Skeletal muscle tissue (tissue), 3 donors: ENCODE measurements at regions not wholly inside any gene's neighbourhood (a gene's known extent, or its start where the extent isn't known, plus 50 kb on each side); places are given as distances from the start of the nearest gene placed in this dataset.

Experiments
- H3K27ac ChIP-seq: one replicate; pipeline ENCODE4 v1.7.0; 2013; ENCODE audit warnings: mild to moderate bottlenecking, low read depth, low read length, inconsistent platforms
- H3K27me3 ChIP-seq, 3 donors: one replicate each; pipeline ENCODE4 v1.7.0; 2013; ENCODE audit warnings: low read length in 3 of 3; ENCODE audit not compliant: control insufficient read depth in 3 of 3, insufficient read depth in 3 of 3
- H3K36me3 ChIP-seq, 3 donors: one replicate each; pipeline ENCODE4 v1.7.0; 2013; ENCODE audit warnings: low read length in 3 of 3; ENCODE audit not compliant: control insufficient read depth in 3 of 3, insufficient read depth in 3 of 3
- H3K4me1 ChIP-seq, 3 donors: one replicate each; pipeline ENCODE4 v1.7.0; 2013; ENCODE audit warnings: low read length in 3 of 3, mild to moderate bottlenecking in 3 of 3; ENCODE audit not compliant: control insufficient read depth in 3 of 3, insufficient read depth in 3 of 3
- H3K4me3 ChIP-seq, 3 donors: one replicate each; pipeline ENCODE4 v1.7.0; 2013; ENCODE audit warnings: low read length in 3 of 3
- H3K9ac ChIP-seq, 3 donors: one replicate each; pipeline ENCODE4 v1.7.0; 2013; ENCODE audit warnings: low read length in 3 of 3, mild to moderate bottlenecking in 3 of 3, moderate library complexity in 2 of 3, low read depth in 1 of 3
- H3K9me3 ChIP-seq, 3 donors: one replicate each; pipeline ENCODE4 v1.7.0; 2013; ENCODE audit warnings: low read length in 3 of 3; ENCODE audit not compliant: control insufficient read depth in 3 of 3
- donor health status: Osteomylitis.

GRCh38 chr11:38100836-38101462 is 1502.9 kb upstream of the RAG2 start:
- Histone ChIP-seq H3K4me1 (no peaks in the 10 kb centered on the region), H3K4me3 (no peak overlapping the region), H3K36me3 (no peaks in the 10 kb centered on the region), H3K27me3 (no peaks in the 10 kb centered on the region), H3K9ac (no peak overlapping the region), H3K9me3 (no peaks in the 10 kb centered on the region), H3K27ac (no peak overlapping the region)

- no peak overlapping the region for H3K27ac ChIP-seq
- H3K9me3 ChIP-seq, result peaks cover 0 to 3% (median 0%) of the 10 kb centered on the region in 3 donors
- H3K4me1 ChIP-seq, result no peaks in the 10 kb centered on the region
- H3K4me3 ChIP-seq, result no peak overlapping the region
- H3K9ac ChIP-seq, result no peak overlapping the region
- no peaks in the 10 kb centered on the region for H3K36me3 ChIP-seq
- no peaks in the 10 kb centered on the region for H3K27me3 ChIP-seq
Measured at GRCh38 chr11:38095268-38095667, 1497.2 kb upstream of the RAG2 start.

GRCh38 chr11:38089726-38090125 is 1491.7 kb upstream of the RAG2 start:
- no peaks in the 10 kb centered on the region for H3K4me1 ChIP-seq
- H3K9me3 ChIP-seq, result peaks cover 0 to 3% (median 0%) of the 10 kb centered on the region in 3 donors
- no peak overlapping the region for H3K9ac ChIP-seq
- no peaks in the 10 kb centered on the region for H3K36me3 ChIP-seq
- H3K27ac ChIP-seq, result no peak overlapping the region
- no peak overlapping the region for H3K4me3 ChIP-seq
- no peaks in the 10 kb centered on the region for H3K27me3 ChIP-seq

GRCh38 chr11:38060920-38061319 is 1462.9 kb upstream of the RAG2 start:
- Histone ChIP-seq H3K4me1 (no peaks in the 10 kb centered on the region), H3K27ac (no peak overlapping the region), H3K4me3 (no peak overlapping the region), H3K27me3 (no peaks in the 10 kb centered on the region), H3K9ac (no peak overlapping the region), H3K36me3 (no peaks in the 10 kb centered on the region), H3K9me3 (no peaks in the 10 kb centered on the region)

- Histone ChIP-seq H3K4me3 (no peak overlapping the region), H3K9ac (no peak overlapping the region), H3K27ac (no peak overlapping the region)
Measured at GRCh38 chr11:38060136-38060535, 1462.1 kb upstream of the RAG2 start.

GRCh38 chr11:38046571-38047135 is 1448.6 kb upstream of the RAG2 start:
- Histone ChIP-seq H3K4me1 (no peaks in the 10 kb centered on the region), H3K9ac (no peak overlapping the region), H3K27ac (no peak overlapping the region), H3K9me3 (no peaks in the 10 kb centered on the region), H3K36me3 (no peaks in the 10 kb centered on the region), H3K27me3 (no peaks in the 10 kb centered on the region), H3K4me3 (no peak overlapping the region)

More at GRCh38 chr11:38060136-38060535, 1462.1 kb upstream of the RAG2 start:
- no peaks in the 10 kb centered on the region for H3K36me3 ChIP-seq
- no peaks in the 10 kb centered on the region for H3K4me1 ChIP-seq
- H3K9me3 ChIP-seq, result no peaks in the 10 kb centered on the region
- H3K27me3 ChIP-seq, result no peaks in the 10 kb centered on the region

- Histone ChIP-seq H3K9ac (no peak overlapping the region), H3K4me3 (no peak overlapping the region)
Measured at GRCh38 chr11:38043060-38043459, 1445.0 kb upstream of the RAG2 start.

GRCh38 chr11:38038777-38039176 is 1440.7 kb upstream of the RAG2 start:
- Histone ChIP-seq H3K9me3 (no peaks in the 10 kb centered on the region), H3K27me3 (no peaks in the 10 kb centered on the region), H3K9ac (no peak overlapping the region), H3K36me3 (no peaks in the 10 kb centered on the region), H3K4me1 (no peaks in the 10 kb centered on the region), H3K4me3 (no peak overlapping the region), H3K27ac (no peak overlapping the region)

More at GRCh38 chr11:38043060-38043459, 1445.0 kb upstream of the RAG2 start:
- Histone ChIP-seq H3K27me3 (no peaks in the 10 kb centered on the region), H3K9me3 (no peaks in the 10 kb centered on the region), H3K36me3 (no peaks in the 10 kb centered on the region), H3K4me1 (no peaks in the 10 kb centered on the region), H3K27ac (no peak overlapping the region)

GRCh38 chr11:38019072-38019775 is 1421.2 kb upstream of the RAG2 start:
- Histone ChIP-seq H3K9me3 (no peaks in the 10 kb centered on the region), H3K27me3 (no peaks in the 10 kb centered on the region), H3K9ac (no peak overlapping the region), H3K27ac (no peak overlapping the region), H3K4me1 (no peaks in the 10 kb centered on the region), H3K4me3 (no peak overlapping the region), H3K36me3 (no peaks in the 10 kb centered on the region)

- Histone ChIP-seq H3K9ac (no peak overlapping the region), H3K36me3 (no peaks in the 10 kb centered on the region), H3K27ac (no peak overlapping the region), H3K9me3 (no peaks in the 10 kb centered on the region), H3K4me1 (no peaks in the 10 kb centered on the region), H3K27me3 (no peaks in the 10 kb centered on the region), H3K4me3 (no peak overlapping the region)
Measured at GRCh38 chr11:38014405-38014804, 1416.4 kb upstream of the RAG2 start.
